Mesothelial cell of epicardium (in vitro differentiated cells): ENCODE measurements at regions not wholly inside any gene's neighbourhood (a gene's known extent, or its start where the extent isn't known, plus 50 kb on each side); places are given as distances from the start of the nearest gene placed in this dataset.

ENCODE experiments used
- DNase-seq, 2 experiments: peaks; one replicate each; pipeline ENCODE4 v3.0.0; 2021; ENCODE audit warnings: low spot score in 2 of 2; ENCODE audit not compliant: unreplicated experiment in 2 of 2
- H3K27ac Mint-ChIP-seq: 2 replicates; pipeline ENCODE4 v1.8.0; 2021; ENCODE audit warnings: mixed read lengths
- H3K27me3 Mint-ChIP-seq: 2 replicates; pipeline ENCODE4 v1.8.0; 2021; ENCODE audit warnings: low read depth, mixed read lengths
- H3K36me3 Mint-ChIP-seq: 2 replicates; pipeline ENCODE4 v1.8.0; 2021; ENCODE audit warnings: mixed read lengths
- H3K4me1 Mint-ChIP-seq: 2 replicates; pipeline ENCODE4 v1.8.0; 2021; ENCODE audit warnings: mixed read lengths
- H3K4me3 Mint-ChIP-seq: 2 replicates; pipeline ENCODE4 v1.8.0; 2021; ENCODE audit warnings: mild to moderate bottlenecking, moderate library complexity, mixed read lengths
- H3K9me3 Mint-ChIP-seq: 2 replicates; pipeline ENCODE4 v1.8.0; 2021; ENCODE audit warnings: mixed read lengths
- TF ChIP-seq, protein P1 (sequence below): fragments of 200-600 bp; sonication (generic); IDR thresholded peaks from one replicate; pipeline ENCODE4 v1.5.0; 2021; ENCODE audit warnings: antibody characterized with exemption; ENCODE audit not compliant: unreplicated experiment

DNA sequence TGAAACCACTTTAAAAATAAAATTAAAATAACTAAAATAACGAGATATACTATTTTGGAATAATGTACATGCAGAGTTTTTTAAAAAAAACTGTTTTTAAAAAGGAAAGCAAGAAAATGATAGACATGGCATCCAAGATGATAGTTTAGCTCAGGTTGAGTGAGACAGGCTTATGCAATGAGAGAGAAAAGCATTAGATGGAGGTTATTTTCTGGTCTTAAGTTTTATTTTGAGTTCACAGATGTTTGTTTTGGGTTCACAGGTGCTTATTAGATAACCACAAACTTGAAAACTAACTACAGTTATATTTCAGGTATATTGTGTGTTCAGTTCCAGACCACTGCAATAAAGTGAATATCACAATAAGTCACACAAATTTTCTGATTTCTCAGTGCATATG, 413.6 kb upstream of the TMCO5A start:
- no peaks in the 10 kb centered on the region for H3K27me3 Mint-ChIP-seq
- H3K27ac Mint-ChIP-seq = no peak overlapping the region
- no peak for DNase-seq
- TF ChIP-seq, protein P1, sequence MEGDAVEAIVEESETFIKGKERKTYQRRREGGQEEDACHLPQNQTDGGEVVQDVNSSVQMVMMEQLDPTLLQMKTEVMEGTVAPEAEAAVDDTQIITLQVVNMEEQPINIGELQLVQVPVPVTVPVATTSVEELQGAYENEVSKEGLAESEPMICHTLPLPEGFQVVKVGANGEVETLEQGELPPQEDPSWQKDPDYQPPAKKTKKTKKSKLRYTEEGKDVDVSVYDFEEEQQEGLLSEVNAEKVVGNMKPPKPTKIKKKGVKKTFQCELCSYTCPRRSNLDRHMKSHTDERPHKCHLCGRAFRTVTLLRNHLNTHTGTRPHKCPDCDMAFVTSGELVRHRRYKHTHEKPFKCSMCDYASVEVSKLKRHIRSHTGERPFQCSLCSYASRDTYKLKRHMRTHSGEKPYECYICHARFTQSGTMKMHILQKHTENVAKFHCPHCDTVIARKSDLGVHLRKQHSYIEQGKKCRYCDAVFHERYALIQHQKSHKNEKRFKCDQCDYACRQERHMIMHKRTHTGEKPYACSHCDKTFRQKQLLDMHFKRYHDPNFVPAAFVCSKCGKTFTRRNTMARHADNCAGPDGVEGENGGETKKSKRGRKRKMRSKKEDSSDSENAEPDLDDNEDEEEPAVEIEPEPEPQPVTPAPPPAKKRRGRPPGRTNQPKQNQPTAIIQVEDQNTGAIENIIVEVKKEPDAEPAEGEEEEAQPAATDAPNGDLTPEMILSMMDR = no peak
- H3K4me3 Mint-ChIP-seq = no peak overlapping the region
- H3K4me1 Mint-ChIP-seq = no peaks in the 10 kb centered on the region
- H3K9me3 Mint-ChIP-seq = peaks cover 19% of the 10 kb centered on the region
- H3K36me3 Mint-ChIP-seq = peaks cover 2% of the 10 kb centered on the region

DNA sequence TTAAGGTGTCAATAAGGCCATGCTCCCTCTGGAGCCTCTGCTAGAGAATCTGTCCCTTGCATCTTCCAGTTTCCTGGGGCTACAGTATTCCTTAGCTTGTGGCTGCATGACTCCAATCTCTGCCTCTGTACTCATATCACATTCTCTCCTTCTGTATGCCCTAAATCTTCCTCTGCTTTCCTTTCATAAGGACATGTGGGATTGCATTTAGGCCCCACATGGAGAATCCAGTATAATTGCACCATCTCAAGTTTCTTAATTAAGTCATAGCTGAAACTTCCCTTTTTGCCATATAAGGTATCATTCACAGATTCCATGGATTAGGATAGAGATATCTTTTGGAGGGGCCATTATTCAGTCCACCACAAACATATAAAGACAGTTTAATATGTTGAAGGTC, 409.8 kb upstream of the TMCO5A start:
- Mint-ChIP-seq H3K9me3 (peaks cover 19% of the 10 kb centered on the region), H3K27me3 (peaks cover 3% of the 10 kb centered on the region), H3K27ac (no peak overlapping the region), H3K4me1 (no peaks in the 10 kb centered on the region), H3K4me3 (no peak overlapping the region), H3K36me3 (peaks cover 2% of the 10 kb centered on the region)
- no peak for DNase-seq
- TF ChIP-seq, protein P1 = no peak

DNA sequence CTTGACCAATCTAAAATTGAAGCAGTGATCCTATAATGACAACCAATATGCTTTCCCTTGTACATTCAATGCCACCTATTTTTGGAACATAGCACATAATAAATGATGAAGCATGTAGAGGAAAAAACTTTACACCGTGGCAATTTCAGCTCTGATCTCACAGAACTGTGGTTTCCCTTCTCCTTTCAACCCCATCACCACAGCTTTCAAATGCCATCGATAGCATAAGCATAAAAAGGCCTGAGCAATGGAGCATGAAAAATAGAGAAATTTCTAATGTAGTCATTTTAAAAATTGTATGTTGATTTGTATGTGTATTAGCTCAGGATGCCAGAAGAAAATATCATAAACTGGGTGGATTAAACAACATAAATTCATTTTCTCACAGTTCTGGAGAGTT, 406.0 kb upstream of the TMCO5A start:
- Mint-ChIP-seq H3K36me3 (no peaks in the 10 kb centered on the region), H3K27ac (no peak overlapping the region), H3K27me3 (peaks cover 12% of the 10 kb centered on the region), H3K9me3 (peaks cover 19% of the 10 kb centered on the region), H3K4me3 (no peak overlapping the region), H3K4me1 (no peaks in the 10 kb centered on the region)
- DNase-seq = no peak
- TF ChIP-seq, protein P1 = no peak

DNA sequence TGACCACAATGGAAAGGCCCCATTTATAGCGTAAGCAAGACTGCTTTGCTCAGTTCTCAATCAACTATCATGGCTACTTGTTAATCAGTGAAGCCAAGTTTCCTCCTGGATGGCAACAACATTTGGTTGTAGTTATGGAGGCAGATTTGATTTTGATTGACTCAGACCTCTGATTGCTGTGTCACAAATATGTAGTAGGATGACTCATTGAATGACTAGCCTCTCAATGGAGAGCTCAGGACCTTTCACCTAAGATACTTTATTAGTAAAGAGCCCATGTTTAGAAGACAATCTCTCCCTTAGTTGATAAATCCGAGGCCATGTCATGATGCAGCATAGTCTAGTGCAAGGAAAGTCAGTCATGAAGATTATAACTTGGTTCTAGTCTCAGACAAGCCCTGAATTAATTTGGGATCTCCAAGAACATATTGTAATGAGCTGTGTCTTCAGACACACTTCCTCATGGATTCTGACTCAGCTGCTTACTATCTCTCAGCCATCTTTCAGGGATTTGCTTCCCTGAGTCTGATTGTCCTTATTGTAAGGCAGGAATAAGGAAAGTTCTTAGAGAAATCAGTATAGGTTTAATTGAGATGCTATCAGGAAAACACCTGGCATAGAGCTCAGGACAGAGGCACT, 397.4 kb upstream of the TMCO5A start:
- Mint-ChIP-seq H3K36me3 (no peaks in the 10 kb centered on the region), H3K4me1 (no peaks in the 10 kb centered on the region), H3K4me3 (no peak overlapping the region), H3K27me3 (peaks cover 9% of the 10 kb centered on the region), H3K27ac (no peak overlapping the region), H3K9me3 (peaks cover 20% of the 10 kb centered on the region)
- no peak for DNase-seq
- TF ChIP-seq, protein P1 = no peak

DNA sequence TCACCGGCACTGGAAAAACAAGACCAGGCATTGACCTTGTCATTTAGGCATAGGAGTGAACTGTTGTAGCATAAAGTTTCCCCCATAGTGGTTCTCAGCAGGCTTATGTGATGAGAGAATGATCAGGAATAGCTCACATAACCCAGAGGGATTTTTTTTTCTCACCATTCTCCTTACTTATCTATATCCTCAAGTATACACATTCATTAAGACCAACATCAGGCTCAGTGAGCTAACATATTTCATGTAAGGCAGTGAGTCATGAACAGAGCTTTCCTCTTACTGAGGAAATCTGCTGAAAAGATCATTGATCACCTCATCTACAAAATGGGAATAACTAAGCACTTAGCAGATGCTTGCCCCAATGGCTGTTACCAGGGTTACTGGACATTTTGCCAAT, 396.6 kb upstream of the TMCO5A start:
- no peaks in the 10 kb centered on the region for H3K4me1 Mint-ChIP-seq
- H3K9me3 Mint-ChIP-seq = peaks cover 26% of the 10 kb centered on the region
- no peak overlapping the region for H3K27ac Mint-ChIP-seq
- H3K36me3 Mint-ChIP-seq = no peaks in the 10 kb centered on the region
- peaks cover 6% of the 10 kb centered on the region for H3K27me3 Mint-ChIP-seq
- no peak for DNase-seq
- TF ChIP-seq, protein P1 = no peak
- no peak overlapping the region for H3K4me3 Mint-ChIP-seq

DNA sequence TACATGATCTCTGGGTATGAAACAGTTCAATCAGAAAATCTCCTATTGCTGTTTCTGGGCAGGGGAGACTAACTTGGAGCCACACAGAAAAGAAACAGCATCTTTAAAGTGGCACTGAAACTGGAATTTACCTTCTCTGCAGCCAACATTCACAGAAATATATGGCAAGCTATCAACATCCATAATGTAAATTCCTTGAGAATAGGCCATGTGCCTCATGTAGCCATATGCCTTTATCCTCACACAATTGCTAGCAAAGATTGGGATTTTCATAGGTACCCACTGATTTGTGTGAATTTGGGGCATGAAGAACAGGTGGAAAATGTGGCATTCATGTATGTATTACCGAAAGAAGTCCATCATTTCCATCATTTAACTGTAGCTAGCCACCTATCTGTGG, 386.3 kb upstream of the TMCO5A start:
- TF ChIP-seq, protein P1 = no peak
- Mint-ChIP-seq H3K36me3 (no peaks in the 10 kb centered on the region), H3K4me1 (no peaks in the 10 kb centered on the region), H3K9me3 (peaks cover 24% of the 10 kb centered on the region), H3K27me3 (peaks cover 2% of the 10 kb centered on the region), H3K27ac (no peak overlapping the region), H3K4me3 (no peak overlapping the region)
- DNase-seq = no peak
